Naive thymus-derived CD8-positive, alpha-beta T cell (primary cell): ENCODE measurements at regions not wholly inside any gene's neighbourhood (a gene's known extent, or its start where the extent isn't known, plus 50 kb on each side); places are given as distances from the start of the nearest gene placed in this dataset.
"Not testable (repeated sequence)": the region's sequence is repeated elsewhere in the genome, so short reads cannot be mapped to it uniquely, and the experiment has no call there.

ENCODE experiments used
- ATAC-seq, 2 donors: fragments of 150-1000 bp; cut with Tn5 transposase in 1 of 2; sonication (Bioruptor Pico), chemical (Tn5 transposase) in 1 of 2; 1 replicate in 1 of 2; 2 replicates in 1 of 2; pipeline ENCODE4 v1.10.0; 2021; ENCODE audit warnings: mild to moderate bottlenecking in 2 of 2, moderate library complexity in 2 of 2
- POLR2A ChIA-PET: fragments of 350-600 bp; sonication (Branson Sonifier 250); formaldehyde crosslinking; loops from one replicate; lab custom pipeline; 2021; ENCODE audit warnings: antibody characterized with exemption; lab: Charles Lee
- DNase-seq, 10 donors: peaks; one replicate each; pipeline versions ENCODE4 v3.0.0 to v3.0.0-alpha.2; 2020 to 2022
- H3K27ac Mint-ChIP-seq, 10 donors: one replicate each; pipeline ENCODE4 v1.8.0; 2020 to 2022; ENCODE audit warnings: mild to moderate bottlenecking in 10 of 10, mixed read lengths in 10 of 10, moderate library complexity in 4 of 10, inconsistent platforms in 1 of 10
- H3K27me3 Mint-ChIP-seq, 5 donors: one replicate each; pipeline ENCODE4 v1.8.0; 2021 to 2022; ENCODE audit warnings: mixed read lengths in 5 of 5
- H3K36me3 Mint-ChIP-seq, 3 donors: one replicate each; pipeline ENCODE4 v1.8.0; 2020 to 2022; ENCODE audit warnings: mixed read lengths in 3 of 3, mild to moderate bottlenecking in 2 of 3, inconsistent platforms in 1 of 3
- H3K4me1 Mint-ChIP-seq, 4 donors: one replicate each; pipeline ENCODE4 v1.8.0; 2021 to 2022; ENCODE audit warnings: mixed read lengths in 4 of 4
- H3K4me3 Mint-ChIP-seq, 10 donors: one replicate each; pipeline ENCODE4 v1.8.0; 2020 to 2022; ENCODE audit warnings: mild to moderate bottlenecking in 10 of 10, mixed read lengths in 10 of 10, moderate library complexity in 6 of 10, inconsistent platforms in 1 of 10
- H3K9me3 Mint-ChIP-seq, 9 donors: one replicate each; pipeline ENCODE4 v1.8.0; 2020 to 2022; ENCODE audit warnings: mixed read lengths in 9 of 9, mild to moderate bottlenecking in 3 of 9, inconsistent platforms in 1 of 9, moderate library complexity in 1 of 9

DNA sequence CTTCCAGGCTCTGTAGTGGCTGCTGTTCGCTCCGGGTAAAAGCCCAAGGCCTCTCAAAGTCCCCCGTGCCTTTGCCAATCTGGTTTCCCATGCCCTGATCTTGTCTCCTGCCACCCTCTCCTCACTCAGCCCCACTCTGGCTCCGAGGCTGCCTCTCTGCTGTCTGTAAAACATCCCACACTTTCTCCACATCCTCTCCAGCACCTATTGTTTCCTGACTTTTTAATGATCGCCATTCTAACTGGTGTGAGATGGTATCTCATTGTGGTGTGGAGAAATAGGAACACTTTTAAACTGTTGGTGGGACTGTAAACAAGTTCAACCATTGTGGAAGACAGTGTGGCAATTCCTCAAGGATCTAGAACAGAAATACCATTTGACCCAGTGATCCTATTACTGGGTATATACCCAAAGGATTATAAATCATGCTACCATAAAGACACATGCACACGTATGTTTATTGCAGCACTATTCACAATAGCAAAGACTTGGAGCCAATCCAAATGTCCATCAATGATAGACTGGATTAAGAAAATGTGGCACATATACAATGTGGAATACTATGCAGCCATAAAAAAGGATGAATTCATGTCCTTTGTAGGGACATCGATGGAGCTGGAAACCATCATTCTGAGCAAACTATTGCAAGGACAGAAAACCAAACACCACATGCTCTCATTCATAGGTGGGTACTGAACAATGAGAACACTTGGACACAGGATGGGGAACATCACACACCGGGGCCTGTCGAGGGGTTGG is 112.9 kb downstream of the VEGFA start:
- H3K4me1 Mint-ChIP-seq, H3K36me3 Mint-ChIP-seq, DNase-seq, H3K9me3 Mint-ChIP-seq, H3K4me3 Mint-ChIP-seq, POLR2A ChIA-PET, ATAC-seq: not testable (repeated sequence)
- peaks cover 0 to 12% (median 0%) of the 10 kb centered on the region in 5 donors for H3K27me3 Mint-ChIP-seq
- H3K27ac Mint-ChIP-seq = peak overlapping the region in 1 of 10 donors; percentile 58

DNA sequence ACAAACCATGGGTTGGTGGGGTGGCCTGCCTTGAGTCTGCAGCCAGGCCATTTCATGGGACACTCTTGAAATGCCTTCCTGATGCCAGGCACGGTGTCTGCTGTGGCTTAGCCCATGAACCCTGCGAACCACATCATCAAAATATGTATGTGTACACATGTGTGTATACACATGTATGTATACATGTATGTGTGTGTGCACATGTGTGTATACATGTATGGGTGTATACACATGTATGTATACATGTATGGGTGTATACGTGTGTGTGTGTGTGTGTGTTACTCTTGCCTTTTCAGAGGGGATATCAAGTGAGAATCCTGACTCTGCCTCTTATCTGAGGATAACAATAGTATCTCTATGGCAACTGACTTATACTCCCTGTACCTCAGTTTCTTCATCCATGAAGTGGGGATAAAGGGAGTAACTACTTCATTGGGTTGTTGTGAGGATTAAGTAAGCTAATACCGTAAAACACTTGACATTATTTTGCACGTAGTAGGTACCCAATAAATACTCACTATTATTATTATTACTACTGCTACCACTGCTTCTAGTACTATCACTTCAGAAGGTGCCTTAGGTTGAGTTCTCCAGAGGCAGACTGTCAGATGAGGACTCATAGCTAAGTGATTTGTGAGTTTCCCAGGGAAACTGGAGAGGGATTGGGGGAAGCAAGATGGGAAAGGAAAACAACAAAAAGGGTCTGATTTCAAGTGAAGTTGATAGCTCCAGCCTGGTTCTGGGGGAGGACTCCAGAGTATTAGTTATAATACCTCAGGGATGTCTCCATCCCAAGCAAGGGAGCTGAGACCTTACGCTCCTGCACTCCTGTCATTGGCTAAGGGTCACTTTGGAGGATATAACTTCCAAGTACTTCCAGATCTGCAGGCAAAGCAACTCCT is 110.5 kb downstream of the VEGFA start:
- ATAC-seq = no peak
- Mint-ChIP-seq H3K27ac (no peak overlapping the region), H3K27me3 (peaks cover 0 to 3% (median 0%) of the 10 kb centered on the region in 5 donors), H3K4me3 (no peak overlapping the region), H3K9me3 (peaks cover 0 to 4% (median 0%) of the 10 kb centered on the region in 9 donors), H3K36me3 (no peaks in the 10 kb centered on the region), H3K4me1 (peaks cover 0 to 3% (median 0%) of the 10 kb centered on the region in 4 donors)
- POLR2A ChIA-PET = no interaction called here
- peak in 1 of 10 donors; percentile 4 for DNase-seq

DNA sequence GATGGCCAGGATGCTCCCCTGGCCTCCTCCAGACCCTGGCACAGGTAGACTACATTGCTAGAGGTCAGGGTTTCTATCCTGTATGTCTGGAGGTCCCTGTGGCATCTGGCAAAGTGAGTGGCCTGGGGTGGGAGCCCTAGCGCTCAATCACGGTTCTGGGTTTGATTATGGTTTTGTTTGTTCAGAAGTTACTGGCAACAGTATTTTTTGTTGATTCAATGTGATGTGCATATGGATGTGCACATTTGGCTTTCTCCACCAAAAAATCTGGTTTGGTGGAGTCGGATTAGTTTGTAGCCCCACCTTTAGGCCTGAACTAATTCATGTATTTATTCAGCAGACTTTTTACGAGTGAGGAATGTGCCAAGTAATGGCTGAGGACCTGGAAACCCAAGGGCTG is 109.7 kb downstream of the VEGFA start:
- no peak overlapping the region for H3K27ac Mint-ChIP-seq
- H3K27me3 Mint-ChIP-seq = peaks cover 0 to 3% (median 0%) of the 10 kb centered on the region in 5 donors
- no peaks in the 10 kb centered on the region for H3K36me3 Mint-ChIP-seq
- no peak for DNase-seq
- no peak for ATAC-seq
- peaks cover 0 to 3% (median 0%) of the 10 kb centered on the region in 4 donors for H3K4me1 Mint-ChIP-seq
- no peak overlapping the region for H3K4me3 Mint-ChIP-seq
- POLR2A ChIA-PET = no interaction called here
- H3K9me3 Mint-ChIP-seq = peaks cover 0 to 4% (median 0%) of the 10 kb centered on the region in 9 donors

- Mint-ChIP-seq H3K27me3 (peaks cover 0 to 3% (median 0%) of the 10 kb centered on the region in 5 donors), H3K4me1 (peaks cover 0 to under 1% (median 0%) of the 10 kb centered on the region in 4 donors), H3K27ac (no peak overlapping the region), H3K9me3 (peaks cover 0 to 1% (median 0%) of the 10 kb centered on the region in 9 donors), H3K4me3 (no peak overlapping the region), H3K36me3 (no peaks in the 10 kb centered on the region)
- DNase-seq = peak in 1 of 10 donors; percentile 60
- no peak for ATAC-seq
- POLR2A ChIA-PET = no interaction called here
These were observed 108.9 kb downstream of the VEGFA start for GRCh38 chr6:43878823-43879495.

- H3K36me3 Mint-ChIP-seq = no peaks in the 10 kb centered on the region
- H3K27me3 Mint-ChIP-seq = peaks cover 0 to 3% (median 0%) of the 10 kb centered on the region in 5 donors
- POLR2A ChIA-PET = no interaction called here
- peak overlapping the region in 1 of 10 donors; percentile 60 for H3K27ac Mint-ChIP-seq
- no peak overlapping the region for H3K4me3 Mint-ChIP-seq
- ATAC-seq (no peak), DNase-seq (peak in 1 of 10 donors; percentile 19)
- H3K4me1 Mint-ChIP-seq = no peaks in the 10 kb centered on the region
- H3K9me3 Mint-ChIP-seq = no peaks in the 10 kb centered on the region
These were observed 108.2 kb downstream of the VEGFA start for GRCh38 chr6:43878127-43878634.

DNA sequence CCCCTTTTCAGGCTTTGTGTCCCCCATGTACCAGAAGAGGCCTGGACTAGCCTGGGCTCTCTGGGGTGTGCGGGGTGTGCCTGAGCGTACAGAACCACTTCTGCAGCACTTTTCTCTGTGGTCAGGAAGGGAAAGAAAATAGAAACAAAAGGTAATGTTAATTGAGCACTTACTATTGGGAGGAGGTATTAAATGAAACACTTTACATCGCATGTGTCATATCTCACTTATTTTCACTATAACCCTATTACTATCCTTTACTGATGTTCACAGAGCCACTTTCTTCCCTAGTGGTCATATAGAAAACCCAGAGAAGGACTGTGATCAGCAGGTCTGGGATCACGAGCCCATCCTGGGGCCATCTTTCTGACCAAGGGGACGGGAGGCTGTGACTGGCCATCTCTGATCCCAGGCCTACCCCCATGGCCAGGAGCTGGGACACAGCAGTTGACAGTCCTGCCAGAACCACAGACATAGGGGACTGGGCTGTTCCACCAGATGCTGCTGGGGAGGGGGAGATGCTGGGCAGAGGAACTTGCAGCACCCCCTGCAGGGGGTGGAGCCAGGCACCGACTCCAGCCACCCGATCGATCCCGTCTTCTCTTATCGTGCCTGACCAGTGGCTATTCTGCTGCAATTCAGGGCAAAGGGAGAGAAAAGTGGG is 107.6 kb downstream of the VEGFA start:
- POLR2A ChIA-PET = no interaction called here
- Mint-ChIP-seq H3K27ac (no peak overlapping the region), H3K4me3 (no peak overlapping the region), H3K4me1 (no peaks in the 10 kb centered on the region), H3K27me3 (peaks cover 0 to 3% (median 0%) of the 10 kb centered on the region in 5 donors), H3K9me3 (no peaks in the 10 kb centered on the region), H3K36me3 (no peaks in the 10 kb centered on the region)
- ATAC-seq (no peak), DNase-seq (peak in 1 of 10 donors; percentile 37)

DNA sequence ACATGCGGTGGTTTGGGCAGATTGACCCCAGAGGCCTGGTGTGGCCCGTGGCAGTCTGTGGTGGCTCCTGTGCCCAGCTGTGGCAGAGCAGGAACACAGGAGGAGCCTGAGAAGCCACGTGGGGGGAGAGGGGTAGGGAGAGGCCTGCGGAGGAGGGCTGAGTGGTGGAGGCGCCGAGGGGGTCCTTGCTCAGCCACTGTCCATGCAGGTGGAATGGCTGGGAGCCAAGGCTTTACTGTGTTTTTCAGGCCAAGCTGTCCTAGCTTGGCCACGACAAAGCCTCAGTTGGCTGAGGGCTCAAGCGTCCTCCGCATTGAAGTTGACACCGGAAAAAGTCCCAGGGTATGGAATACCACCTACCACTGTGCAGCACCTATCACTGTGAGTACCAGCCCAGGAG is 107.0 kb downstream of the VEGFA start:
- H3K27me3 Mint-ChIP-seq = peaks cover 0 to 7% (median 0%) of the 10 kb centered on the region in 5 donors

GRCh38 chr6:43876602-43877001 is 106.6 kb downstream of the VEGFA start:
- Mint-ChIP-seq H3K9me3 (no peaks in the 10 kb centered on the region), H3K27me3 (peaks cover 0 to 5% (median 0%) of the 10 kb centered on the region in 5 donors), H3K4me3 (no peak overlapping the region), H3K27ac (no peak overlapping the region), H3K4me1 (peaks cover 0 to 2% (median 0%) of the 10 kb centered on the region in 4 donors), H3K36me3 (no peaks in the 10 kb centered on the region)
- POLR2A ChIA-PET = no interaction called here
- no peak for ATAC-seq
- no peak for DNase-seq

More for the DNA sequence above, 107.0 kb downstream of the VEGFA start:
- no peaks in the 10 kb centered on the region for H3K9me3 Mint-ChIP-seq
- H3K36me3 Mint-ChIP-seq = no peaks in the 10 kb centered on the region
- no peak overlapping the region for H3K4me3 Mint-ChIP-seq
- no peak for ATAC-seq
- H3K4me1 Mint-ChIP-seq = peaks cover 0 to 2% (median 0%) of the 10 kb centered on the region in 4 donors
- POLR2A ChIA-PET = no interaction called here
- H3K27ac Mint-ChIP-seq = no peak overlapping the region
- no peak for DNase-seq

GRCh38 chr6:43875849-43876572 is 106.0 kb downstream of the VEGFA start:
- DNase-seq = no peak
- Mint-ChIP-seq H3K4me3 (no peak overlapping the region), H3K4me1 (peaks cover 0 to 2% (median 0%) of the 10 kb centered on the region in 4 donors), H3K27ac (no peak overlapping the region), H3K27me3 (peaks cover 0 to 5% (median 0%) of the 10 kb centered on the region in 5 donors), H3K36me3 (no peaks in the 10 kb centered on the region), H3K9me3 (no peaks in the 10 kb centered on the region)
- POLR2A ChIA-PET = no interaction called here
- ATAC-seq = no peak

- DNase-seq (no peak), ATAC-seq (no peak)
- Mint-ChIP-seq H3K4me1 (peaks cover 0 to 2% (median 0%) of the 10 kb centered on the region in 4 donors), H3K36me3 (no peaks in the 10 kb centered on the region), H3K27ac (no peak overlapping the region), H3K9me3 (no peaks in the 10 kb centered on the region), H3K27me3 (peaks cover 0 to 5% (median 0%) of the 10 kb centered on the region in 5 donors), H3K4me3 (no peak overlapping the region)
- POLR2A ChIA-PET = interaction anchor here (0.6 kb wide), 1 partner anchor 1778 kb away, joined by 3 read pairs; no protein-coding TSS in a partner anchor
These were observed 105.0 kb downstream of the VEGFA start for GRCh38 chr6:43874814-43875590.
